NCI-H1417 (cell line): ENCODE measurements at regions not wholly inside any gene's neighbourhood (a gene's known extent, or its start where the extent isn't known, plus 50 kb on each side); places are given as distances from the start of the nearest gene placed in this dataset.

Experiments
- DNase-seq, 3 experiments: peaks; one replicate each; lab custom pipeline; 2025; lab: John Stamatoyannopoulos, UW

DNA sequence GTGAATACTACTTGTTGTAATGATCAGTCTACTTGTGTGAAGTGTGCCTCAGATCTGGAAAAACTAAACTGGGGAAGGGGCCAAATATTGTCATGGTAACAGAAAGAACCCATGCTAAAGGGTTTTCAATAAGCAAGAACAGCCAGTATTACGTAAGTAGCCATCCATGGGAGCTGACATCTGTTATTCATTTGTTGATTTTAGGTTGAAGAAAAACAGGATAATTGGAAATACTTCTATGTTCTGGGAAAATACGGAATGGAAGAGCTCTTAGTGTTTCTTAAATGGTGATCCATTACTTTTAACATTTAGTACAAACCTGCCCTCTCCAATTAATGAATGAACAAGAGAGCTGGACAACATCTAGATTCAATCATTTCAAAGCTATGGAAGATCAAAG, 485.8 kb downstream of the NTRK2 start:
- no peak for DNase-seq

- DNase-seq = no peak
Measured at GRCh38 chr9:85151741-85152140, 482.2 kb downstream of the NTRK2 start.

GRCh38 chr9:85151162-85151561, 481.6 kb downstream of the NTRK2 start:
- no peak for DNase-seq

- DNase-seq = no peak
Measured at GRCh38 chr9:85147046-85147640, 477.6 kb downstream of the NTRK2 start.

GRCh38 chr9:85142968-85143367, 473.4 kb downstream of the NTRK2 start:
- peak in 2 of 3 experiments; percentile 26 to 67 for DNase-seq

- no peak for DNase-seq
Measured at GRCh38 chr9:85142496-85142911, 473.0 kb downstream of the NTRK2 start.

GRCh38 chr9:85137696-85138095, 468.2 kb downstream of the NTRK2 start:
- peak in 1 of 3 experiments; percentile 40 for DNase-seq

DNA sequence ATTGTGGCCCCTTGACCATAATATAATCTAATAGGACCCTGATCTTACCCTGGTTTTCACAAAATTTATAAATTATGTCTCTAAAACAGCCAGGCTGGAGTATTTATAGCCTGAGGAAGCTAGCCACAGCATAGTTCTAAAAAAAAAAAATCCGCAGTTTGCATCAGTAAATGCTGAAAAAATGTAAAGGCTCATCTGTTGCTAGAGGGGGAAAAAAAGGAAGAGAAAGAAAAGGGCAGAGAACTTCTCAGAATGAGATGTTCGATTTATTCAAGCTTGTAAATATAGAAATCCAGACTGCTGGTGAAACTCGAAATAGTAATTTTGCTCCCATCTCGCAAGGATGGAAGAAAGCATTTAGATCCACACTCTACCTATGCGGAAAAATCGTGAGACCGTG, 467.5 kb downstream of the NTRK2 start:
- no peak for DNase-seq

- no peak for DNase-seq
Measured at GRCh38 chr9:85136507-85136906, 467.0 kb downstream of the NTRK2 start.

DNA sequence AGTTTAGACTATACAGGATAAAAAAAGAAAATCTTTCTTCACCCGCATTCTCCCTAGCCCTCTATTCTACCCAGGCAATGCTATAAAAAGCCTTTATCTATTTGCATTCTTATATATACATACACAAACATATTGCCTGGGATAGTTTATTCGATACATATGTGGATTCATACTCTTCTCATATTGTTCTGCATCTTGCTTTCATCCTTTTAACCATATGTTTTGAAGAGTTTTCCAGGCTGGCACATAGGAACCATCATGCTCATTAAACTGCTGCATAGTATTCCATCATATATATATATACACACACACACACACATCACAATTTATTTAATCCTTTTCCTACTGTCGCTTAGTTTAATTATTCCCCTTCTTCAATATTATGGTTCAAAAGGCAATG, 461.2 kb downstream of the NTRK2 start:
- DNase-seq = no peak

GRCh38 chr9:85130260-85130659, 460.7 kb downstream of the NTRK2 start:
- DNase-seq = no peak

GRCh38 chr9:85129514-85129913, 460.0 kb downstream of the NTRK2 start:
- DNase-seq = no peak

- DNase-seq = no peak
Measured at GRCh38 chr9:85118990-85119755, 449.6 kb downstream of the NTRK2 start.

- DNase-seq = no peak
Measured at GRCh38 chr9:85117831-85118230, 448.3 kb downstream of the NTRK2 start.

DNA sequence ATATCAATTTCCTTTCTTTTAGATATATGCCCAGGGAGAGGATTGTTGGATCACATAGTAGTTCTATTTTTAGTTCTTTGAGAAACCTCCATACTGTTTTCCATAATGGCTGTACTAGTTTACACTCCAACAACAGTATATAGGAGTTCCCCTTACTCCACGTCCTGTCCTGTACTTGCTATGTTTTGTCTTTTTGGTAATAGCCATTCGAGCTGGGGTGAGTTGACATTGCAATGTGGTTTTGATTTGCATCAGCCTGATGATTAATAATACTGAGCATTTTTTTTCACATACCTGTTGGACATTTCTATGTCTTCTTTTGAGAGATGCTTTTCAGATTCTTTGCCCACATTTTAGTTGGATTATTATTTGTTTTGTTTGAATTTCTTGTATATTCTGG, 445.9 kb downstream of the NTRK2 start:
- no peak for DNase-seq

- no peak for DNase-seq
Measured at GRCh38 chr9:85114799-85115198, 445.3 kb downstream of the NTRK2 start.

GRCh38 chr9:85112933-85113418, 443.4 kb downstream of the NTRK2 start:
- DNase-seq = no peak

- no peak for DNase-seq
Measured at GRCh38 chr9:85112391-85112790, 442.9 kb downstream of the NTRK2 start.

GRCh38 chr9:85108746-85109145, 439.2 kb downstream of the NTRK2 start:
- DNase-seq = no peak

DNA sequence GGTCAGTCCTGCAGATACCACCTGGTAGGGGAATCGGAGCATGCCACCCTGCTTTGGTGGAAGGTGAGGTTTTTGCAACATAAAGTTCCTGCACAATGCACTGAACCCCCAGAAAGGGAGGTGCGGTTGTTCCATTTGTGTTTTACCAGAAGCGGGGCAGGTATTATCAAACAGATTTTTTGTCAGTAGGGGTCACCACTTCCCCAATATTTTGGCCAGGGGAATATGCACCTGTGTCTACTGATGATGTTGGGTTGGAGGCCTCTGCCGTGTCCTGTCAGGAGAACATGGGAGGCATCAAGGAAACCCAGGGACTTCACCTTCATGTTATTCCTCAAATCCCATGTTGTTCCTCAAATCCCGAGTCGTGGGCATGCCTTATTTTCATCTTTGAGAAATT, 438.7 kb downstream of the NTRK2 start:
- DNase-seq = no peak

GRCh38 chr9:85089188-85089969, 419.9 kb downstream of the NTRK2 start:
- no peak for DNase-seq

- DNase-seq = no peak
Measured at GRCh38 chr9:85081963-85082362, 412.4 kb downstream of the NTRK2 start.

DNA sequence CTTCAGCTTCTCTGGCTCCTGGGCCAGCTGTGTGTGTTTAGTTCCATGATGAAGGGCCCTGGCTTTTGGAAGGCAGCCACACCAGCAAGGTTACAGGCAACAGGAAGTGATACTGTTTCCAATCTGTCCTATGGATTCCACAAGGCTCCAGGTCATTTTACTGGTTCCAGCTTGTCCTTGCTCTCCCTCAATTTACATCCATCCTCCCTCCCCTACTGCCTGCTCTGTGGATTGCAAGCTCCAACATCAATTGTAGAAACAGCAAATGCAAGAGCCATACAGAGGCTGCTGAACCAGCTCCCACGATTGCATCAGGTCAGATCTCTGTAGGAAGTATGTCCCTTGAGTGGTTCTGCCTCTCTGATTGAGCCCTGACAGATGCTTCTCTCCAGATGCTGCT, 409.8 kb downstream of the NTRK2 start:
- DNase-seq = no peak
